Activated CD8-positive, alpha-beta T cell treated with anti-CD3 and anti-CD28 coated beads for 36 hours (primary cell): ENCODE measurements at regions not wholly inside any gene's neighbourhood (a gene's known extent, or its start where the extent isn't known, plus 50 kb on each side); places are given as distances from the start of the nearest gene placed in this dataset.
"Not testable (repeated sequence)": the region's sequence is repeated elsewhere in the genome, so short reads cannot be mapped to it uniquely, and the experiment has no call there.

ENCODE experiments used
- ATAC-seq: fragments of 200-7000 bp; cut with Tn5 transposase; one replicate; pipeline ENCODE4 v1.10.0; 2021; ENCODE audit warnings: mild to moderate bottlenecking, moderate library complexity
- CTCF ChIA-PET: fragments of 350-600 bp; sonication (Branson Sonifier 250); formaldehyde crosslinking; loops from one replicate; lab custom pipeline; 2021; ENCODE audit warnings: antibody characterized with exemption; lab: Charles Lee
- POLR2A ChIA-PET: fragments of 350-600 bp; sonication (Branson Sonifier 250); formaldehyde crosslinking; loops from one replicate; lab custom pipeline; 2021; ENCODE audit warnings: antibody characterized with exemption; lab: Charles Lee
- DNase-seq: peaks from one replicate; pipeline ENCODE4 v3.0.0-alpha.2; 2020
- H3K27ac Mint-ChIP-seq: one replicate; pipeline ENCODE4 v1.8.0; 2021; ENCODE audit warnings: mild to moderate bottlenecking, mixed read lengths
- H3K27me3 Mint-ChIP-seq: one replicate; pipeline ENCODE4 v1.8.0; 2021; ENCODE audit warnings: mixed read lengths
- H3K36me3 Mint-ChIP-seq: one replicate; pipeline ENCODE4 v1.8.0; 2021; ENCODE audit warnings: low read depth, mixed read lengths
- H3K4me1 Mint-ChIP-seq: one replicate; pipeline ENCODE4 v1.8.0; 2021; ENCODE audit warnings: low read depth, mixed read lengths
- H3K4me3 Mint-ChIP-seq: one replicate; pipeline ENCODE4 v1.8.0; 2021; ENCODE audit warnings: mild to moderate bottlenecking, moderate library complexity, mixed read lengths
- H3K9me3 Mint-ChIP-seq: one replicate; pipeline ENCODE4 v1.8.0; 2021; ENCODE audit warnings: mixed read lengths
- intact Hi-C: fragments of 100-400 bp; cut with micrococcal nuclease; formaldehyde crosslinking; loops from one replicate; pipeline ENCODE4 v1.10.0; 2022
- TF ChIP-seq, protein P1 (sequence below): fragments of 200-600 bp; IDR thresholded peaks from one replicate; pipeline ENCODE4 v1.8.0; 2022; ENCODE audit warnings: antibody characterized with exemption, mild to moderate bottlenecking

DNA sequence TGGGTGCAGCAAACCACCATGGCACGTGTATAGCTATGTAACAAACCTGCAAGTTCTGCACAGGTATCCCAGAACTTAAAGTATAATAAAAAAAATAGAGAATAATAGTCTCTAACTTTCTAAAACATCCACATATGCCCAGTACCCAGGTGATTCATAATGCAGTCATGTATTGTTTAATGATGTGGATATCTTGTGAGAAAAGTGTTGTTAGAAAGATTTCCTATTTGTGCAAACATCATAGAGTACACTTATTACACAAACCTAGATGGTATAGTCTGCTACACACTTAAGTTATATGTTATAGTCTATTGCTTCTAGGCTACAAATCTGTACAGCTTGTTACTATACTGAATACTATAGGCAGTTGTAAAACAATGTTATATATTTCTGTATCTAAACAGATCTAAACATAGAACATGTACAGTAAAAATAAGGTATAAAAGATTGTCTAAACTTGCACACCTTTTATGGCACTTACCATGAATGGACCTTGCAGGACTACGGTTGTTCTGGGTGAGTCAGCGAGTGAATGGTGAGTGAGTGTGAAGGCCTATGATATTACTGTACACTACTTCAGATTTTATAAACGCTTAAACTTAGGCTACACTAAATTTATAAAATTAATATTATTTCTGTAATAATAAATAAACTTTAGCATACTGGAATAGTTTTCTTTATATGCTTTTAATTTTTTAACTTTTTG, 232.2 kb upstream of the SLIT2 start:
- H3K27me3 Mint-ChIP-seq = no peaks in the 10 kb centered on the region
- H3K9me3 Mint-ChIP-seq = peaks cover 8% of the 10 kb centered on the region
- no peak overlapping the region for H3K4me3 Mint-ChIP-seq
- DNase-seq = no peak
- no peak overlapping the region for H3K27ac Mint-ChIP-seq
- POLR2A ChIA-PET = interaction anchor here (0.7 kb wide), 1 partner anchor 50 kb away, joined by 3 read pairs; no protein-coding TSS in a partner anchor
- TF ChIP-seq, protein P1, sequence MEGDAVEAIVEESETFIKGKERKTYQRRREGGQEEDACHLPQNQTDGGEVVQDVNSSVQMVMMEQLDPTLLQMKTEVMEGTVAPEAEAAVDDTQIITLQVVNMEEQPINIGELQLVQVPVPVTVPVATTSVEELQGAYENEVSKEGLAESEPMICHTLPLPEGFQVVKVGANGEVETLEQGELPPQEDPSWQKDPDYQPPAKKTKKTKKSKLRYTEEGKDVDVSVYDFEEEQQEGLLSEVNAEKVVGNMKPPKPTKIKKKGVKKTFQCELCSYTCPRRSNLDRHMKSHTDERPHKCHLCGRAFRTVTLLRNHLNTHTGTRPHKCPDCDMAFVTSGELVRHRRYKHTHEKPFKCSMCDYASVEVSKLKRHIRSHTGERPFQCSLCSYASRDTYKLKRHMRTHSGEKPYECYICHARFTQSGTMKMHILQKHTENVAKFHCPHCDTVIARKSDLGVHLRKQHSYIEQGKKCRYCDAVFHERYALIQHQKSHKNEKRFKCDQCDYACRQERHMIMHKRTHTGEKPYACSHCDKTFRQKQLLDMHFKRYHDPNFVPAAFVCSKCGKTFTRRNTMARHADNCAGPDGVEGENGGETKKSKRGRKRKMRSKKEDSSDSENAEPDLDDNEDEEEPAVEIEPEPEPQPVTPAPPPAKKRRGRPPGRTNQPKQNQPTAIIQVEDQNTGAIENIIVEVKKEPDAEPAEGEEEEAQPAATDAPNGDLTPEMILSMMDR = no peak
- intact Hi-C loops = no loop called here
- ATAC-seq = no peak
- CTCF ChIA-PET = no interaction called here
- no peaks in the 10 kb centered on the region for H3K4me1 Mint-ChIP-seq
- H3K36me3 Mint-ChIP-seq = no peaks in the 10 kb centered on the region

DNA sequence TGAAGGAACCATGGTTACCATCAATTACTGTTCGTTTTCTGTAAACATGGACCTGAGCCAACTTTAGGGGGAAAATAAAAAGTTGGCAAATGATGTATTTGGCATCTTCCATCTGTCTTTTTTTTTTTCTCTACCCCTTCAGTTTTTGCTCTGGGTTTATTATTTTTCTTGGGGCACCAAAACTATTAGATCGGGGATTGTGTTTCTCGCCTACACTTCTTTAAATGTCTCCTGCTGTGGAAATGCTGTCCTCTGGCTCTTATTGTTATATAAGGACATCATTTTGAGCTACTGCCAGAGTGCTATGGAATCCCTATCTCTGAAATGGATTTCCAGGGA, 234.0 kb upstream of the SLIT2 start:
- Mint-ChIP-seq H3K4me1 (no peaks in the 10 kb centered on the region), H3K27me3 (no peaks in the 10 kb centered on the region), H3K27ac (no peak overlapping the region), H3K36me3 (no peaks in the 10 kb centered on the region), H3K9me3 (peaks cover 8% of the 10 kb centered on the region), H3K4me3 (no peak overlapping the region)
- no peak for ATAC-seq
- ChIA-PET CTCF (no interaction called here), POLR2A (no interaction called here)
- TF ChIP-seq, protein P1 = no peak
- intact Hi-C loops = no loop called here
- no peak for DNase-seq

DNA sequence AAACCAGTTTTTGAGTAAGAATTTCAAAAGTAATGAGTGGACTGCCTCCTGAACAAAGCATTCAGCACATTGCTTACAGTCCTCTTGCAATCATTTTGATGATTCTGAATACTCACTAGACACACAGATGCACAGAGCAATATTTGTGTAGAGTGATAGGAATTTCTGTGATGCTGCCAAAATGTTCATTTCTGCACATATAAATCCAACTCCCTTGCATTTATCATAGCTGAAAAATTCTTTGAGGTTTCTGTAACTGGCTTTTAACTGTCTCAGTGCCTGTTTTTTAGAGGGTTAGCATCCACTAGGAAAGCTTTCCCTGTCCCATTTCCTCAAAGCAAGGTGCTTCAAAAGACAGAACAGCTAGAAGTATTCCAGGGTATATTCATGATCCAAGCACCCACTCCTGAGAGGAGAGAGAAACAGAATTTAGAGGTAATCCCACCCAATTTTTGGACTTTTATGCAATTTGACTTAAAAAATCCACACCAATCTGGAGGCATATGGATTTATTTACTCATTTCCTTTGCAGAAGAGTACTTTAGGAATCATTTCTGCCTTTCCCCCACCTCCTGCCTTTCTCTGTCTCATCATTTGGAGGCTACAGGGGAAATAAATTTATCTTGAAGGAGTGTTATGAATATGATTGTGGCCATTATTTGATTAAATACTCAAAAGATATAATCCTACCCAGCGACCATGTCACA, 234.5 kb upstream of the SLIT2 start:
- Mint-ChIP-seq H3K4me1 (no peaks in the 10 kb centered on the region), H3K27me3 (no peaks in the 10 kb centered on the region), H3K9me3 (peaks cover 11% of the 10 kb centered on the region), H3K4me3 (no peak overlapping the region), H3K36me3 (no peaks in the 10 kb centered on the region), H3K27ac (no peak overlapping the region)
- ChIA-PET CTCF (no interaction called here), POLR2A (no interaction called here)
- DNase-seq (no peak), ATAC-seq (no peak)
- intact Hi-C loops = no loop called here
- TF ChIP-seq, protein P1 = no peak

DNA sequence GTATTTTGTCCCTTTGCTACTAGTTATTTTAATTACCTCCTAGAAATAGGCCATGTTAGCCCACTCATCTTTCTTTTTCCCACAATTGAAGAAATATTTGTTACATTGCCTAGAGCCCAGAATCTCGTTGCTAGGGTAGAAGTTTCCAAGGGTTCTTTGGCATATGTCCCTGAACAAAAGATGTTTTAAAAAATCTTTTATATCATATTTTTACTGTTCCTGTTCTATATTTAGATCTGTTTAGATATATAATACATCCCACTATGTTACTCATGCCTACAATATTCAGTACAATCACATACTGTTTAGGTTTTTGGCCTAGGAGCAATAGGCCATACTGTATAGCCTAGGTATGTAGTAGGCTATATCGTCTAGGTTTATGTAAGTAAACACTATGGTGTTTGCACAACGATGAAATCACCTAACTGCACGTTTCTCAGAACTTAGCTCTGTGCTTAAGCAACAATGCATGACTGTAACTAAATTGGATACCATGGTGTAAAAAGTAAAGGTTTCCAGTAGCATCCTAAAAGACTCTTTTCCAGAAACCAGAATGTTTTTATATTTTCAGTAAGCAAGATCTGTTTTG, 236.0 kb upstream of the SLIT2 start:
- no peak for DNase-seq
- no peak overlapping the region for H3K4me3 Mint-ChIP-seq
- TF ChIP-seq, protein P1 = no peak

DNA sequence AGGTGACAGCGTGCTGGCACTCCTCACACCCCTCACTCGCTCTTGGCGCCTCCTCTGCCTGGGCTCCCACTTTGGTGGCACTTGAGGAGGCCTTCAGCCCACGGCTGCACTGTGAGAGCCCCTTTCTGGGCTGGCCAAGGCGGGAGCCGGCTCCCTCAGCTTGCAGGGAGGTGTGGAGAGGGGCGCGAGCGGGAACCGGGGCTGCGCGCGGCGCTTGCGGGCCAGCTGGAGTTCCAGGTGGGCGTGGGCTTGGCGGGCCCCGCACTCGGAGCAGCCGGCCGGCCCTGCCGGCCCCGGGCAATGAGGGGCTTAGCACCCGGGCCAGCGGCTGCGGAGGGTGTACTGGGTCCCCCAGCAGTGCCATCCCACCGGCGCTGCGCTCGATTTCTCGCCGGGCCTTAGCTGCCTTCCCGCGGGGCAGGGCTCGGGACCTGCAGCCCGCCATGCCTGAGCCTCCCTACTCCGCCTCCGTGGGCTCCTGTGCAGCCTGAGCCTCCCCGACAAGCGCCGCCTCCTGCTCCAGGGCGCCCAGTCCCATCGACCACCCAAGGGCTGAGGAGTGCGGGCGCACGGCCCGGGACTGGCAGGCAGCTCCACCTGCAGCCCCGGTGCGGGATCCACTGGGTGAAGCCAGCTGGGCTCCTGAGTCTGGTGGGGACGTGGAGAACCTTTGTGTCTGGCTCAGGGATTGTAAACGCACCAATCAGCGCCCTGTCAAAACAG, 247.7 kb upstream of the SLIT2 start:
- intact Hi-C loops, H3K27ac Mint-ChIP-seq, H3K27me3 Mint-ChIP-seq, H3K36me3 Mint-ChIP-seq, H3K4me3 Mint-ChIP-seq, DNase-seq, H3K4me1 Mint-ChIP-seq, CTCF ChIA-PET, ATAC-seq, POLR2A ChIA-PET: not testable (repeated sequence)
- H3K9me3 Mint-ChIP-seq = peaks cover 18% of the 10 kb centered on the region

More for the DNA sequence above, 236.0 kb upstream of the SLIT2 start:
- no peak for ATAC-seq
- no peaks in the 10 kb centered on the region for H3K27me3 Mint-ChIP-seq
- no peaks in the 10 kb centered on the region for H3K4me1 Mint-ChIP-seq
- POLR2A ChIA-PET = no interaction called here
- CTCF ChIA-PET = no interaction called here
- intact Hi-C loops = no loop called here
- no peak overlapping the region for H3K27ac Mint-ChIP-seq
- H3K9me3 Mint-ChIP-seq = peaks cover 11% of the 10 kb centered on the region
- no peaks in the 10 kb centered on the region for H3K36me3 Mint-ChIP-seq
